GM10248 (cell line): ENCODE measurements at regions not wholly inside any gene's neighbourhood (a gene's known extent, or its start where the extent isn't known, plus 50 kb on each side); places are given as distances from the start of the nearest gene placed in this dataset.
"Not testable (repeated sequence)": the region's sequence is repeated elsewhere in the genome, so short reads cannot be mapped to it uniquely, and the experiment has no call there.

Experiments
- CTCF ChIA-PET: fragments of 300-600 bp; sonication (Branson Sonifier 250); formaldehyde crosslinking; extraction: SDS; loops from one replicate; lab custom pipeline; 2021; ENCODE audit warnings: antibody characterized with exemption; lab: Yijun Ruan, JAX
- POLR2A ChIA-PET: fragments of 350-650 bp; sonication (Branson Sonifier 250); formaldehyde crosslinking; extraction: SDS; loops from one replicate; lab custom pipeline; 2020; ENCODE audit warnings: antibody characterized with exemption; lab: Yijun Ruan, JAX
- DNase-seq: peaks from one replicate; pipeline ENCODE4 v3.0.0; 2012; ENCODE audit errors: extremely low spot score
- CTCF ChIP-seq: IDR thresholded peaks from 2 replicates; pipeline ENCODE4 v1.5.1; 2012; ENCODE audit warnings: mild to moderate bottlenecking, low read depth; ENCODE audit errors: extremely low read depth, missing control alignments, control extremely low read depth

DNA sequence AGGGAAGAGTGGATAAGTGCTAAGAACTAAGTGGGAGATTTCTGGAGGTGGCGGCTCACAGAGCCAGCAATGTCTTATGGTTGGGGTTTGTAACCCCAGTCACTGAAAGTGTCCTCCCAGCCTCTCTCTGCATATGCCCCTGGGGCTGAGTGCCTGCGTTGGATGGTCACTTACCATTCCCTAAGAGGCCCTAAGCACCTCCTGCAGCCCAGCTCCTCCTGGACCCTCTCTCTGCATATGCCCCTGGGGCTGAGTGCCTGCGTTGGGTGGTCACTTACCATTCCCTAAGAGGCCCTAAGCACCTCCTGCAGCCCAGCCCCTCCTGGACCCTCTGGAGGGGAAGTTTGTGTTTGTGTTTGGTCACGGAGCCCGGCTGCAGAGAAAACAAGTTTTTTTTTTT, 425.8 kb downstream of the TMEM121 start:
- ChIA-PET POLR2A (no interaction called here), CTCF (interaction anchor here (0.8 kb wide), 1 partner anchor 48 kb away, joined by 4 read pairs; no protein-coding TSS in a partner anchor)
- no peak for DNase-seq
- TF ChIP-seq CTCF, result no peak

DNA sequence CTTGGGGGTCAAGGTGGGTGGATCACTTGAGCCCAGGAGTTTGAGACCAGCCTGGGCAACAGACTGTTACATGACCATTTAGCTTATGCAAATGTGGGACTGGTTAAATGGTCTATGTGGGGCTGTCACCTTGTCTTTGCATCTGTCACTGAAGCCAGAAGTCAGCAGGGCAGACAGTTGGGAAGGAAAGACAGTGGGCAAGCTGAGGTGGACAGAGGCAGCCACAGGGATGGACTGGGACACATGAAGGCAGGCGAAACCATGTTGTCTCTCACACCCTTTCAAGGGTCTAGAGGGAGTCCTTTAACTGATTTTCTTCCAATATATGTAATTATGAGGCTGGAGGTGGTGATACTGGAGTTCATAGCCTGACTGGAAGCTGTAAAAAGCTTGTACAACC, 426.4 kb downstream of the TMEM121 start:
- ChIA-PET CTCF (interaction anchor here (0.8 kb wide), 1 partner anchor 48 kb away, joined by 4 read pairs; no protein-coding TSS in a partner anchor), POLR2A (no interaction called here)
- DNase-seq, result no peak
- TF ChIP-seq CTCF, result no peak

DNA sequence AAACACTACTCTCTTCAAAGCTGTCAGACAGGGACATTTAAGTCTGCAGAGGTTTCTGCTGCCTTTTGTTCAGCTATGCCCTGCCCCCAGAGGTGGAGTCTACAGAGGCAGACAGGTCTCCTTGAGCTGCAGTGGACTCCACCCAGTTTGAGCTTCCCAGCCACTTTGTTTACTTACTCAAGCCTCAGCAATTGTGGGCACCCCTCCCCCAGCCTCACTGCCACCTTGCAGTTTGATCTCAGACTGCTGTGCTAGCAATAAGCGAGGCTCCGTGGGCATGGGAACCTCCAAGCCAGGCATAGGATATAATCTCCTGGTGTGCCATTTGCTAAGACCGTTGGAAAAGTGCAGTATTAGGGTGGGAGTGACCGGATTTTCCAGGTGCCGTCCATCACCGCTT, 435.2 kb downstream of the TMEM121 start:
- CTCF ChIA-PET, result interaction anchor here (1.7 kb wide), 1 partner anchor 13 kb away, joined by 4 read pairs; no protein-coding TSS in a partner anchor
- DNase-seq, POLR2A ChIA-PET: not testable (repeated sequence)

GRCh38 chr14:105962532-105962931, 436.1 kb downstream of the TMEM121 start:
- DNase-seq, result no peak
- POLR2A ChIA-PET, result no interaction called here
- TF ChIP-seq CTCF, result no peak
- CTCF ChIA-PET, result no interaction called here

GRCh38 chr14:105968291-105968690, 441.9 kb downstream of the TMEM121 start:
- DNase-seq, result no peak
- CTCF ChIA-PET, result no interaction called here
- TF ChIP-seq CTCF, result no peak
- POLR2A ChIA-PET, result no interaction called here

DNA sequence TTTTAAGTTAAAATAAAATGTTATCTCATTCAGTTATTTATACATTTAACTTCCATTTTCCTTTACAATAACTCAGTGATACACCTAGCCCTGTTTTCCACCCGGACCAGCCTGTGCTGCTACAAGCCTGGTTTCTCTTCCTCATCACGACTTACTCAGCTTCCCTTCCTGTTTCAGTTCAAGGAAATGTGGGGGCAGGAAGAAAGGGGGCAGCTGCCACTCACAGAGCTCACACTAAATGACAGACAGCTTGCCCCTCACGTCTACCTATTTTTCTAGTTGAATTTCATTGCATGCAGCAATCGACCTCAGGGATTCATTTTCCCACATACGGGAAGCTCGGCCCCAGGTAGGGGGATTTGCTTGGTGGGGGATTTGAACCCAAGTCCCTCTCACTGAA, 442.6 kb downstream of the TMEM121 start:
- POLR2A ChIA-PET, CTCF ChIA-PET, DNase-seq: not testable (repeated sequence)

- DNase-seq, CTCF ChIA-PET, POLR2A ChIA-PET: not testable (repeated sequence)
Observed at GRCh38 chr14:105970821-105971220, 444.4 kb downstream of the TMEM121 start.

GRCh38 chr14:105971593-105972500, 445.5 kb downstream of the TMEM121 start:
- ChIA-PET CTCF (no interaction called here), POLR2A (no interaction called here)
- no peak for TF ChIP-seq CTCF
- DNase-seq, result no peak
